ENCODE measurements at regions not wholly inside any gene's neighbourhood (a gene's known extent, or its start where the extent isn't known, plus 50 kb on each side); places are given as distances from the start of the nearest gene placed in this dataset.
"Not testable (repeated sequence)": the region's sequence is repeated elsewhere in the genome, so short reads cannot be mapped to it uniquely, and the experiment has no call there.

DNA sequence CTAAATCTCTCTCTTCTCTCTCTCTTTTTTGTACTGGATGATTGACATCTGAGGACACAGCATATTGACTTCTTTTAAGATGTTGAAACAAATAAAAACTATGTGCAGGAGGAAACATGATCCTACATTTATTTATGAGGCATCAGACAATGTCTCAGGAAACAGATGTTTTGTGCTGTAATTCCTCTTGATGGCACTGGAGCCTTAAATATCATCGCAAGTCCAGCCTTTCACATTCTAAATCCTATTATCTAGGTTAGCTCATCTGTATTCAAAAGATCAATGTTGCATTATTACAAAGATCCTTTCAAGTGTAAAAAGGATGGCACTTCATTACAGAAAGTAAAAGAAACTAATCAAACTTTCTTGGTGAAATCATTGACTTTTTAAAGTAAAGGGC lies 63.9 kb downstream of the MAT2B start:
- TF ChIP-seq, protein P1, sequence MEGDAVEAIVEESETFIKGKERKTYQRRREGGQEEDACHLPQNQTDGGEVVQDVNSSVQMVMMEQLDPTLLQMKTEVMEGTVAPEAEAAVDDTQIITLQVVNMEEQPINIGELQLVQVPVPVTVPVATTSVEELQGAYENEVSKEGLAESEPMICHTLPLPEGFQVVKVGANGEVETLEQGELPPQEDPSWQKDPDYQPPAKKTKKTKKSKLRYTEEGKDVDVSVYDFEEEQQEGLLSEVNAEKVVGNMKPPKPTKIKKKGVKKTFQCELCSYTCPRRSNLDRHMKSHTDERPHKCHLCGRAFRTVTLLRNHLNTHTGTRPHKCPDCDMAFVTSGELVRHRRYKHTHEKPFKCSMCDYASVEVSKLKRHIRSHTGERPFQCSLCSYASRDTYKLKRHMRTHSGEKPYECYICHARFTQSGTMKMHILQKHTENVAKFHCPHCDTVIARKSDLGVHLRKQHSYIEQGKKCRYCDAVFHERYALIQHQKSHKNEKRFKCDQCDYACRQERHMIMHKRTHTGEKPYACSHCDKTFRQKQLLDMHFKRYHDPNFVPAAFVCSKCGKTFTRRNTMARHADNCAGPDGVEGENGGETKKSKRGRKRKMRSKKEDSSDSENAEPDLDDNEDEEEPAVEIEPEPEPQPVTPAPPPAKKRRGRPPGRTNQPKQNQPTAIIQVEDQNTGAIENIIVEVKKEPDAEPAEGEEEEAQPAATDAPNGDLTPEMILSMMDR (IDR thresholded peaks at IDR 0.05; ENCODE audit: extremely low read depth, missing control alignments) = no peak
- no peak for DNase-seq (ENCODE audit: low spot score)

DNA sequence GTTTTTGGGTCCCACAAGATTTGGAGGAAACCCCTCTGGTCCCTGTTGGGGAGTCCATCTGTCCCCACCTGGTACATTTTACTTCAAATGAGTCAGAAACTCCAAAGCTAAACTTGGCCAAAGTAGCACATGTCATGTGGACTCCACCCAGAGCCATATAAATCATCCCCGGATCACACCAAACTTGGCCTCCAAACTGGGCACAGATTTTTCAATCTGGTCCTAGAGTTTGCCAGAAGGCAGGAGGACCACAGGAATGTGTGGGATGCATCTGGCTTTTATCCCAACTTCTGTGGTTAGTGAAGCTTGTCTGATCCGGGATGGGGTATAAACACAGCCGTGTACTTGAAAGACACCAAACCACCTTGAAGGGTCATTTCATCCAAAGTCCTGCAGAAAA lies 66.3 kb downstream of the MAT2B start:
- TF ChIP-seq, protein P1 (IDR thresholded peaks at IDR 0.05; ENCODE audit: extremely low read depth, missing control alignments) = no peak
- DNase-seq (ENCODE audit: low spot score) = no peak

DNA sequence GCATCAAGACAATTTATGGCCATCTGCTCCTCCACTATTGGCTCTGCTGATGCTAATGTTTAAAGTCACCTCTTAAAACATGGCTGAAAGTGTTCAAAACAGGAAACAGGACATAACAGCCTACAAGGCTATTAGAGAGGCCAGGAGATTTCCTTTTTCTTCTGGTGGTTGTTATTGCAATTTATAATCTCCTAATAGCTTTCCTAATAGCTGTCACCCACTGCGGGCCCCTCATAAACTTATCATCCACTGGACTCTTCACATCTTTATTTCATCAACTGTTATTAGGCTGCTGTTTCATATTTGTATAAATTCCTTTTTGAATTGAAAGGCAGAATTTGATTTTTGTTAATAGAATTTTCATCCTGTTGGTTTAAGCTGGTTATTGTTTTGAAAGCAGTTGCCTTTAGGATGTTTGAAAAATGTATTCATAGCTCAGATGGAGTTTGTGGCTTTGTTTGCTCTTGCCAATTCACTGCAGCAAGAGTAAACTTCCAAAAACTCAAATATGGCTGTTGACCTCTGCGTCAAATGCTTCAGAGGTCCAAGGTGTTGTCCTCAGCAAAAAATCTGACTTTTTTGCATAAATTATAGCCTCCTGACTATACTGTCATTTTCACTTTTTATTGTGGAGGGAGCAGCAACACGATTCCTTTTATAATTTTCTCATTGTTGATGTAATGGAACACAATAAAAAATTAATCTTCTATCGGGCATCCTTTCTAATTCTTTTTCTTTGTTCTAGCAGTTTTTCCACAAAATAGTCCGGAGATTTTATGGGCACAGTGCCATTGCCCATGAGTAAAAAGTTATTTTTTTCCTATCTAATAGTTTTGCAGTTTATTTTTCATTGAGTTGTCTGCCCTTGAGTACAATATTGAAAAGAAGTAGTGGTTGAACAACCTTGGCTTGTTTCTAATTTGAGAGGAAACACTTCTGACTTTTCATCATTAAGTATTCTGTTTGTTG lies 69.3 kb downstream of the MAT2B start:
- no peak for DNase-seq (ENCODE audit: low spot score)
- TF ChIP-seq, protein P1 (IDR thresholded peaks at IDR 0.05; ENCODE audit: extremely low read depth, missing control alignments) = no peak

DNA sequence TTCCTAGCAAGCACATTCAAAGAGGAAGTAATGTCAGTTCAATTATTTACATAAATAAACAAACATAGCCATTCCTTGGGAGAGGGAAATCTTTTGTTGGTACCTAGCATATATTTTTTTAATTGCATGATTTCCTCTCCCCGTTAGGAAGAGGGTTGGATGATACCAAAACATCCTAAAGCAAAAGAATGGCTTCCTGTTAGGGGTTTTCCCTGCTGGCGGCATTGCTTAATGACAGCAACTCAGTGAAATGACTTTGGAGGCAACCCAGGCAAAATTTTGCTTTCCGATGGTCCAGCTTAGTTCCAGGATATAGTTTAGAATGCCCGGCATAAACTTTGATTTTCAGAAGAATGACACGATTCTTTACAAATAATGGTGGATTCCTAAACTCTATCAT lies 73.2 kb downstream of the MAT2B start:
- TF ChIP-seq, protein P1 (IDR thresholded peaks at IDR 0.05; ENCODE audit: extremely low read depth, missing control alignments) = no peak
- no peak for DNase-seq (ENCODE audit: low spot score)

DNA sequence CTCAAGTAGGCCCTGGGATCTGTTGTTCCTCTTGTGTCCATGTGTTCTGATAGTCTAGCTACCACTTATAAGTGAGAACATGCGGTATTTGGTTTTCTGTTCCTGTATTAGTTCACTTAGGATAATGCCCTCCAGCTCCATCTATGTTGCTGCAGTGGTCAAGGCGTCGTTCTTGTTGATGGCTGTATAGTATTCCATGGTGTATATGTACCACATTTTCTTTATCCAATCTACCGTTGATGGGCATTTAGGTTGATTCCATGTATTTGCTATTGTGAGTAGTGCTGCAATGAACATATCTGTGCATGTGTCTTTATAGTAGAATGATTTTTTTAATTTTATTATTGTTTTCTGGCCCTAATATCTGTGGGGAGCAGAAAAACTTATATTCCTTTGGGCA lies 74.3 kb downstream of the MAT2B start:
- no peak for DNase-seq (ENCODE audit: low spot score)

DNA sequence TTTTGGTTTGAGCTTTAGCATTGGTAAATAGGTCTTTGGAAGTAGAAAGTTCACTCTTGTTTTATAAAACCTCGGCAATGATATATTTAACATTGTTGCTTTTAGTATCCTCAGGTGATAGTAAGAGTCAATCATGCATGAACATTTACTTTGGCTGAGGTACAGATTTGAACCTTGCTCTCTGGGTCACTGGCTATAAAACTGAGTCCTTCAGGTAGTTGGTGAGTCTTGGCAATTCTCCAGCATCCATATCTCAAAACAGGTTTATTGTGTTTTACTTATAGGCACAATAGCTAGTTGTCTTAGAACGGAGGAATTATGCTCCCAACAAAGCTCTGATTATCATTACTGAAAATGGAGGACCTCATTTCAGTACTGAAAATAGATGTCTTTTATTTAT lies 75.1 kb downstream of the MAT2B start:
- no peak for DNase-seq (ENCODE audit: low spot score)
- TF ChIP-seq, protein P1 (IDR thresholded peaks at IDR 0.05; ENCODE audit: extremely low read depth, missing control alignments) = no peak

More for the DNA sequence above, 74.3 kb downstream of the MAT2B start:
- TF ChIP-seq, protein P1 (IDR thresholded peaks at IDR 0.05; ENCODE audit: extremely low read depth, missing control alignments) = no peak

DNA sequence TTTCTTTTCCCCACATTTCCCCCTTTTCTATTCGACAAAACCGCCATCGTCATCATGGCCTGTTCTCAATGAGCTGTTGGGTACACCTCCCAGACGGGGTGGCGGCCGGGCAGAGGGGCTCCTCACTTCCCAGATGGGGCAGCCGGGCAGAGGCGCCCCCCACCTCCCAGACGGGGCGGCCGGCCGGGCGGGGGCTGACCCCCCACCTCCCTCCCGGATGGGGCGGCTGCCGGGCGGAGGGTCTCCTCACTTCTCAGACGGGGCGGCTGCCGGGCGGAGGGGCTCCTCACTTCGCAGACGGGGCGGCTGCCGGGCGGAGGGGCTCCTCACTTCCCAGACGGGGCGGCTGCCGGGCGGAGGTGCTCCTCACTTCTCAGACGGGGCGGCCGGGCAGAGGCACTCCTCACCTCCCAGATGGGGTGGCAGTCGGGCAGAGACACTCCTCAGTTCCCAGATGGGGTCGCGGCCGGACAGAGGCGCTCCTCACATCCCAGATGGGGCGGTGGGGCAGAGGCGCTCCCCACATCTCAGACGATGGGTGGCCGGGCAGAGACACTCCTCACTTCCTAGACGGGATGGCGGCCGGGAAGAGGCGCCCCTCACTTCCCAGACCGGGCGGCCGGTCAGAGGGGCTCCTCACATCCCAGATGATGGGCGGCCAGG lies 78.2 kb downstream of the MAT2B start:
- not testable (repeated sequence) for DNase-seq (ENCODE audit: low spot score)
